MCF 10A (cell line): ENCODE measurements at regions not wholly inside any gene's neighbourhood (a gene's known extent, or its start where the extent isn't known, plus 50 kb on each side); places are given as distances from the start of the nearest gene placed in this dataset.

Source experiments
- BruUV-seq: library from RNA; stranded (reverse); fragments of 400-500 nt; replicated peaks from 2 replicates; lab custom pipeline; 2021; lab: Mats Ljungman, UMichigan
- CTCF ChIA-PET: fragments of 300-600 bp; sonication (Branson Sonifier 250); formaldehyde crosslinking; extraction: SDS; loops from one replicate; lab custom pipeline; 2021; ENCODE audit warnings: antibody characterized with exemption, inconsistent platforms; lab: Yijun Ruan, JAX
- POLR2A ChIA-PET: fragments of 300-600, 350-650 bp; sonication (Branson Sonifier 250); formaldehyde crosslinking; extraction: SDS; loops from one replicate; lab custom pipeline; 2020; ENCODE audit warnings: antibody characterized with exemption, inconsistent platforms; lab: Yijun Ruan, JAX
- DNase-seq: peaks from one replicate; pipeline ENCODE4 v3.0.0-alpha.2; 2018; ENCODE audit not compliant: unreplicated experiment
- H3K27ac Mint-ChIP-seq: one replicate; pipeline ENCODE4 v1.8.0; 2022; ENCODE audit warnings: mild to moderate bottlenecking, low read depth, mixed read lengths; ENCODE audit not compliant: unreplicated experiment
- H3K27me3 Mint-ChIP-seq: one replicate; pipeline ENCODE4 v1.8.0; 2022; ENCODE audit warnings: mixed read lengths; ENCODE audit not compliant: insufficient read depth, unreplicated experiment
- H3K36me3 Mint-ChIP-seq: one replicate; pipeline ENCODE4 v1.8.0; 2022; ENCODE audit warnings: mild to moderate bottlenecking, moderate library complexity, mixed read lengths; ENCODE audit not compliant: insufficient read depth, unreplicated experiment
- H3K4me1 Mint-ChIP-seq: one replicate; pipeline ENCODE4 v1.8.0; 2022; ENCODE audit warnings: mixed read lengths; ENCODE audit not compliant: insufficient read depth, unreplicated experiment
- H3K4me3 Mint-ChIP-seq: one replicate; pipeline ENCODE4 v1.8.0; 2022; ENCODE audit warnings: mild to moderate bottlenecking, moderate library complexity, mixed read lengths; ENCODE audit not compliant: unreplicated experiment
- H3K9me3 Mint-ChIP-seq: one replicate; pipeline ENCODE4 v1.8.0; 2022; ENCODE audit warnings: mixed read lengths; ENCODE audit not compliant: unreplicated experiment
- intact Hi-C: fragments of 100-400 bp; cut with micrococcal nuclease; formaldehyde crosslinking; loops from 2 replicates; pipeline ENCODE4 v1.14.1; 2022
- TF ChIP-seq, protein P1 (sequence below): fragments of 200-600 bp; IDR thresholded peaks from one replicate; pipeline ENCODE4 v1.8.0; 2022; ENCODE audit warnings: antibody characterized with exemption, mild to moderate bottlenecking; ENCODE audit not compliant: unreplicated experiment

DNA sequence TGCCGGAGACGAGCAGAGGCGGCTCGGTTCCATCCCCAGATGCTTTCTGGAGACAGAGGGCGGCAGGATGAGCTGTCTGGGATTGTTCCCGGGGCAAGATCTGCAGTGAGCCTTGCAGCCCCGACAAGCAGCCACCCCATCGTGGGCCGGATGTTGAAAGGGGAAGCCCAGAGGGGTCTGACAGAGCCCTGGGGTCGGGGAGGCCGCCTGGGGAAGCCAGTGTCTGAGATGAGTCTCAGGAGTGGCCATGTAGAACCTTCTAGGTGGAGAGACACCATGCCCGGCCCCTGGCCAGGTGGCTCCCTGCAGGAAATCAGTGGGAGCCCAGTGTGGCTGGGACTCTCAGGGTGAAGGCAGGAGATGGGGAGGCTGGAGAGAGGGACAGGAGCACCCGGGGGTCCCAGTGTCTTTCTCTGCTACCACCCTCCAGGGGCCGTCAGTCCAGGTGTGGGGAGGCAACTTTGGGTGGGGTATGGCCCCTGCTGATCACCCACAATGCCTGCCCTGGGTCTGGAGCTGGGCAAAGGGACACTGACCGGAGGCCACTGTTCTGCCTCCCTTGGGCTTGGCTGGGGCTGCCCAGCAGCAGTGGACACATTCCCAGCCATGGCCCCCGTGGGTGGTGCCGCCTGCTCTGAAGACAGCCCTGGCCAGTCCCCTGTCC lies 128.3 kb upstream of the HS6ST1 start:
- Mint-ChIP-seq H3K36me3 (no peaks in the 10 kb centered on the region), H3K4me3 (no peak overlapping the region), H3K27me3 (no peaks in the 10 kb centered on the region), H3K9me3 (peaks cover 3% of the 10 kb centered on the region), H3K27ac (no peak overlapping the region), H3K4me1 (no peaks in the 10 kb centered on the region)
- TF ChIP-seq, protein P1, sequence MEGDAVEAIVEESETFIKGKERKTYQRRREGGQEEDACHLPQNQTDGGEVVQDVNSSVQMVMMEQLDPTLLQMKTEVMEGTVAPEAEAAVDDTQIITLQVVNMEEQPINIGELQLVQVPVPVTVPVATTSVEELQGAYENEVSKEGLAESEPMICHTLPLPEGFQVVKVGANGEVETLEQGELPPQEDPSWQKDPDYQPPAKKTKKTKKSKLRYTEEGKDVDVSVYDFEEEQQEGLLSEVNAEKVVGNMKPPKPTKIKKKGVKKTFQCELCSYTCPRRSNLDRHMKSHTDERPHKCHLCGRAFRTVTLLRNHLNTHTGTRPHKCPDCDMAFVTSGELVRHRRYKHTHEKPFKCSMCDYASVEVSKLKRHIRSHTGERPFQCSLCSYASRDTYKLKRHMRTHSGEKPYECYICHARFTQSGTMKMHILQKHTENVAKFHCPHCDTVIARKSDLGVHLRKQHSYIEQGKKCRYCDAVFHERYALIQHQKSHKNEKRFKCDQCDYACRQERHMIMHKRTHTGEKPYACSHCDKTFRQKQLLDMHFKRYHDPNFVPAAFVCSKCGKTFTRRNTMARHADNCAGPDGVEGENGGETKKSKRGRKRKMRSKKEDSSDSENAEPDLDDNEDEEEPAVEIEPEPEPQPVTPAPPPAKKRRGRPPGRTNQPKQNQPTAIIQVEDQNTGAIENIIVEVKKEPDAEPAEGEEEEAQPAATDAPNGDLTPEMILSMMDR: no peak
- no peak for DNase-seq
- ChIA-PET POLR2A (no interaction called here), CTCF (interaction anchor here (1.0 kb wide), 1 partner anchor 790 kb away, joined by 3 read pairs; no protein-coding TSS in a partner anchor)
- intact Hi-C loops: no loop called here
- no TSS peak for BruUV-seq

DNA sequence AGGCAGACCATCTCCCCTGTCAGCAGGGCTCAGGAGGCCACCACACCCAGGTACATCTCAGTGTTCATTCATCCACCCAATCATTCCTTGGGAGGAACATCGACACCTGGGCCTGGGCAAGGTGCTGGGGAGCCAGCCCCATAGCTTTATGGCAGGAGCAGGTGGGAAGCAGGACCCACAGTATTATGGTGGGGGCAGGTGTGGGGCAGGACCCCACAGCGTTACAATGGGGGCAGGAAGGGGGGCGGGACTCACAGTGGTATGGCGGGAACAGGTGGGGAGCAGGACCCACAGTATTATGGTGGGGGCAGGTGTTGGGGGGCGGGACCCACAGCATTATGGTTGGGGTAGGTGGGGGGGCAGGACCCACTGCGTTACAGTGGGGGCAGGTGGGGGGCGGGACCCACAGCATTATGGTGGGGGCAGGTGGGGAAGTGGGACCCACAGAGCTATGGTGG lies 128.9 kb upstream of the HS6ST1 start:
- POLR2A ChIA-PET: no interaction called here
- DNase-seq: no peak
- H3K27me3 Mint-ChIP-seq: no peaks in the 10 kb centered on the region
- TF ChIP-seq, protein P1: no peak
- no peak overlapping the region for H3K27ac Mint-ChIP-seq
- no peak overlapping the region for H3K4me3 Mint-ChIP-seq
- BruUV-seq: no TSS peak
- CTCF ChIA-PET: no interaction called here
- peaks cover 9% of the 10 kb centered on the region for H3K9me3 Mint-ChIP-seq
- H3K4me1 Mint-ChIP-seq: no peaks in the 10 kb centered on the region
- intact Hi-C loops: no loop called here
- no peaks in the 10 kb centered on the region for H3K36me3 Mint-ChIP-seq

DNA sequence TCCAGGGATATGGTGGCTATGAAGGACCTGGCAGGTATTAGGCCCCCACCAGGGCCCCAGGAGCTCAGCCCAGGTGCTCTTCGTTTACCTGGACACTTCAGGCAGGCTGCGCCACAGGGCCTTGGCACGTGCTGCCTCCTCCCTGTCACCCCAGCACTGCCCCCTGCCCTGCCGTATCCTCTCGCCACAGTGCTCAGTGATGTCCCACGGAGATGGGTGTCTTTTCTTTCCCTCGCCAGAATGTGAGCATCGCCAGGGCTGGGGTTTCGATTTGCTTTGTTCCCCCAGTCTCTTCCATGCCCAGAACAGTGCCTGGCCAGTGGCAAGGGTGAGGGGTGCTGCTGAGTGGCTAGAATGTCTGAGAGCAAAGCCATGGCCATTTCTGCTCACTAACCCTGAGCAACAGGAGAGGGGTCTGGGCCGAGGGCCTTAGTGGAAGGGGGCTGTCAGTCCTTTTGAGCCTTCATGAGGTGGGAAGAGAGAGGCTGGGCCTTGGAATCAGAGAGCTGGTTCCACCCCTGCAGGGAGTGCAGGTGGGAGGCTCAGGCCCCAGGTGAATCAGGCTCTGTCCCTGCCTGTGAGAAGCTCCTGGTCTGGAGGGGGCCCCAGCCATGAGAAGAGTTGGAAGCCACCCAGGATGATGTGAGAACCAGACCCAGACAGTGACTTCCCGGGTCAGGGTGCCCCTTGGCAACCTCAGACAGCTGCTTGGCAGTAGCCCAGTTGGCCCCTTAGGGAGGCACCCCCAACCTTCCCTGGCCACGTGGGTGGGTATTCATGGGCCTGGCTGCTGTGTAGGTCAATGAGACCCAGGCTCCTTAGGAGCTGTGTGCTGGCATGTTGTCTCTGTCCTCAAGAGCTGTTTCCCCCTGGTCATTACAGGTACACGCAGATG lies 129.9 kb upstream of the HS6ST1 start:
- no peak overlapping the region for H3K4me3 Mint-ChIP-seq
- no peaks in the 10 kb centered on the region for H3K27me3 Mint-ChIP-seq
- ChIA-PET CTCF (no interaction called here), POLR2A (no interaction called here)
- H3K4me1 Mint-ChIP-seq: no peaks in the 10 kb centered on the region
- no TSS peak for BruUV-seq
- no peaks in the 10 kb centered on the region for H3K36me3 Mint-ChIP-seq
- no peak for DNase-seq
- intact Hi-C loops: no loop called here
- peaks cover 14% of the 10 kb centered on the region for H3K9me3 Mint-ChIP-seq
- TF ChIP-seq, protein P1: no peak
- no peak overlapping the region for H3K27ac Mint-ChIP-seq

DNA sequence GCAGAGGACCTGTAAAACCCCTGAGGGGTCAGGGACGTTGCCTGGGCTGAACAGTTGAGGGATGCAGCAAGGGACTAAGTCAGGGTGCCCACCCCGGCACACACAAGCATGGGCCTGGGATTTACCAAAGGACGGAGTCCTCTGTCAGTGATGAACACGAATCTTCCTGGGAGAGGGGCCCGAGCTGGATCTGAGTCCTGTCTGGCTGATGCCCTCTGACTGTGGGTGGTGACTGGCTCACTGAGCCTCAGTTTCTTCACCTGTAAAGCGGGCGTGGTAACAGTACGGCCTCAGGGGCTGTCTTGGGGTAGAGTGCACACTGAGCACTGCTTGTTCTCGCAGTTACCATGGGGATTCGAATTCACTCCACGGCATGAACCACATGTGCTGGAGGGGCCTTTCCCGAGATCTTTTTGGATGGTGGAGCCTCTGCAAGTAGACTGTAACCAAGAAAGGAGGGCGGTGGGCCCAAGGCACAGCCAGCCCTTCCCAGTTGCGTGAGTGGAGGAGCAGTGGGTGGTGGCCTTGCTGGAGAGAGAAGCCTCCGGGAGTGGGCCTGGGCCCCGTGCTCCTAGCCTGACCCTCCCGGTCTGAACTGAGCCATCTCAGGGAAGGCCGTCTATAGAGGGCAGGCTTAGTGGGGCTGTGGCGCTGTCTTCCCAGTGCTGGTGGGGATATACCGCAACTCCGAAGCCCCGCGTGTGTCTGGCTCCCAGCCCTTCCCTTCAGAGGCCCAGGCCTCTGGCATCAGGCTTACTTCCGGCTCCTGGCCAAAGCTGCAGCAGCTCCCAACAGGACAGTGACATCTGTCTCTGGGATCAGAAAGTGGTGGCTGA lies 130.8 kb upstream of the HS6ST1 start:
- no peak overlapping the region for H3K4me3 Mint-ChIP-seq
- H3K36me3 Mint-ChIP-seq: no peaks in the 10 kb centered on the region
- no peak overlapping the region for H3K27ac Mint-ChIP-seq
- H3K27me3 Mint-ChIP-seq: no peaks in the 10 kb centered on the region
- ChIA-PET CTCF (no interaction called here), POLR2A (no interaction called here)
- BruUV-seq: no TSS peak
- peaks cover 14% of the 10 kb centered on the region for H3K9me3 Mint-ChIP-seq
- no peaks in the 10 kb centered on the region for H3K4me1 Mint-ChIP-seq
- intact Hi-C loops: no loop called here
- DNase-seq: no peak
- TF ChIP-seq, protein P1: no peak
